ENCODE measurements at regions not wholly inside any gene's neighbourhood (a gene's known extent, or its start where the extent isn't known, plus 50 kb on each side); places are given as distances from the start of the nearest gene placed in this dataset.
"Not testable (repeated sequence)": the region's sequence is repeated elsewhere in the genome, so short reads cannot be mapped to it uniquely, and the experiment has no call there.

GRCh38 chr2:109720380-109721106, 73.6 kb upstream of the RGPD5 start:
- no peak for DNase-seq (ENCODE audit: low spot score)

GRCh38 chr2:109721135-109721534, 73.0 kb upstream of the RGPD5 start:
- DNase-seq (ENCODE audit: low spot score): no peak

- DNase-seq (ENCODE audit: low spot score): no peak
Measured at GRCh38 chr2:109721626-109722025, 72.5 kb upstream of the RGPD5 start.

- no peak for DNase-seq (ENCODE audit: low spot score)
Measured at GRCh38 chr2:109722026-109722425, 72.1 kb upstream of the RGPD5 start.

DNA sequence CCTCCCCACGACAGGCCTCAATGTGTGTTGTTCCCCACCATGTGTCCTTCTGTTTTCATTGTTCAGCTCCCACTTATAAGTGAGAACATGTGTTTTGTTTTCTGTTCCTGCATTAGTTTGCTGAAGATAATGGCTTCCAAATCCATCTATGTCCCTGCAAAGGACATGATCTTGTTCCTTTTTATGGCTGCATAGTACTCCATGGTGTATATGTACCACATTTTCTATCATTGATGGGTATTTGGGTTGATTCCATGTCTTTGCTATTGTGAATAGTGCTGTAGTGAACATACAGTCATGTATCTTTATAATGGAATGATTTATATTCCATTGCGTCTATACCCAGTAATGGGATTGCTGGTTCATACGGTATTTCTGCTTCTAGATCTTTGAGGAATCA, 71.5 kb upstream of the RGPD5 start:
- DNase-seq (ENCODE audit: low spot score): not testable (repeated sequence)

- DNase-seq (ENCODE audit: low spot score): not testable (repeated sequence)
Measured at GRCh38 chr2:109723153-109723552, 71.0 kb upstream of the RGPD5 start.

GRCh38 chr2:109724533-109725460, 69.3 kb upstream of the RGPD5 start:
- no peak for DNase-seq (ENCODE audit: low spot score)

DNA sequence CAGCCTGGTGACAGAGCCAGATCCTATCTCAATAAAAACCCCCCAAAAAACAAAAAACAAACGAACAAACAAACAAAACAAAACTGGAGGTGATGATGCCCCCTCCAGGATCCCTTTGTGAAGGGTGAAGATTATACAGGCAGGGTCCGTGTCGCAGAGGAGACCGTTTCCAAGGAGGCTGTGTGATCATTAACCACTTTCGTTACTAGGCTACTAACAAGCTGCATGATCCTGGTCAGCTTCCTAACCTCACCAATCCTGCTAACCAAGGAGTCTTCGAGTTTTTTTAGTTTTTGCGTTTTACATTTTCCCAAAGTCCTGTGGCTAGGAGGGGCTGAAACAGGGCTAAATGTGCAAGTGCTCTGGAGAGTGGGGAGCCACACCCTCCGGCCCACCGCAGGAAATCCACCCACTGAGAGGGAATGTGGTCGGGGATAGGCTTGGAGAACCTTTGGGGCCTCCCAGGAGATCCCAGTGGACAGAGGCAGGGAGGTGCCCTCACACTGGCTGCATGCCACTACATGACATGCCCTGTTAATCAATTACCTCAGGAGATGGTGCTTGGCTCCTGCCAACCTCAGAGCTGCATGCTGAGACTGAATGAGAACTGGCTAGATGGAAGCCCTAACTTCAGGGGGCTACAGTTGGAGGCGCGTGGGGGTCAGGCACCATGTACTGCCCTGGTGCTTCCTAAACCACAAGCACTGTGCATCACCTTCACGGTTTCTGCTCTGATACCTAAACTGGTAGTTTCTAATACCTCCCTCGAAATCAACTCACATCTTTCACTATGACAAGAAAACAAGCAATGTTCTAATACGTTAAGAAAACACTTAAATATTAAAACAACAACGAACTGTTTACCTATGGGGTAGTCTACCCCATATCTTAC, 67.5 kb upstream of the RGPD5 start:
- DNase-seq (ENCODE audit: low spot score): no peak

DNA sequence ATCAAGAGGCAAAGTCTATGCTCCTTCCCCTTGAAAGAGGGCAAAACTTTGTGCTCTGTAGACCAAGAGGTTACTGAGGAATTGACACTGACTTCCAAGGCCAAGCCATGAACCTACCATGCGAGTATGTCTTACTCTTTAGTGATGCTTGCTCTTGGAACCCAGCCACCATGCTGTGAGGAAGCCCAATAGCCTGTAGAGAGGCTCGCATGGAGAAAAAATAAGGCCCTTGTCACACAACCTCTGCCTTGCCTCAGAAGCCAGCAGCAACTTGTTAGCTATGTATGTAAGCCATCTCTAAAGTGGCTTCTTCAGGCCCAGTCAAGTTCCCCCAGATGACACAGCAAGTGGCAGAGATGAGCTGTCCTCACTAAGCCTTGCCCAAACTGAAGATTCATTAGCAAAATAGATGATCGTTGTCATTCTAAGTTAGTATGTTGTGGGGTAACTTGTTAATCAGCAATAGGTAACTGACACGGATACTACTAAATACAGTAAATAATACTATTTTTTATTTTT, 66.1 kb upstream of the RGPD5 start:
- no peak for DNase-seq (ENCODE audit: low spot score)

- DNase-seq (ENCODE audit: low spot score): not testable (repeated sequence)
Measured at GRCh38 chr2:109733746-109734145, 60.4 kb upstream of the RGPD5 start.

DNA sequence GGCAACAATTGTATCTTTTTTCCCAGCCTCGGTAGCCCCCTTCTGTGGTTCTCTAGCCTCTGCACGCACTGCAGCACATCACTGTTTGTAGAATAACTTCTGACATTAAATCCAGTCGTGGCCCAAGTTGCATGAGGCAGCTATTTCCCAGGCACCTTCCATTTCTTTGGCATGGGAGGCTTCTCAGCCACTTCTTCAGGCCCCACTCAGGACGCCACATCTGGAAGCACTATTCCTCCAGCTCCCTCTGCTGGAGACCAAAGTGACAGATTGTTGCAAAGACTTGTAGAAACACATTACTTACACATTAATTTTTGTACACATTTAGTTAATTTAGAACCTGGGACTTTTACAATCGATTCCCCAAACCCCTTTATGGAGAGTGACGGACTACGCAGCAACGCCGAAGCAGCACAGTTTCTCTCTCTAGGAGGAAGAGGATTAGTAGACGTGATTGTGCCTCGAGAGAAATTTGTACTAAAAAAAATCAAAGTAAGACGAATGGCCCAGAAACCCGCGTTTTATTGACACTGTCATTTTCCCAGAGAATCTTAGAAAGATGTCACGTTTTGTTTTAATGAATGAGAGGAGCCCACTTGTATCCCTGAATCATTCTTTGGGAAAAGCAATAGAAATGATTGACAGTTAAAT, 57.8 kb upstream of the RGPD5 start:
- peak; percentile 33 for DNase-seq (ENCODE audit: low spot score)
